Thoracic aorta (tissue), 2 donors: ENCODE measurements at regions not wholly inside any gene's neighbourhood (a gene's known extent, or its start where the extent isn't known, plus 50 kb on each side); places are given as distances from the start of the nearest gene placed in this dataset.

Experiments used
- ATAC-seq: fragments of 150-250 bp; one replicate; pipeline ENCODE4 v1.8.0; 2017; ENCODE audit warnings: low read depth; ENCODE audit not compliant: insufficient number of reproducible peaks, low FRiP score
- DNase-seq: peaks from one replicate; pipeline ENCODE4 v3.0.0-alpha.2; 2020; ENCODE audit warnings: low spot score
- H3K27ac ChIP-seq, 2 donors: fragments of 200-600 bp; sonication (generic); 1 replicate in 1 of 2; 2 replicates in 1 of 2; pipeline ENCODE4 v1.5.1; 2016; ENCODE audit warnings: mild to moderate bottlenecking in 2 of 2, moderate library complexity in 2 of 2
- H3K27me3 ChIP-seq: fragments of 200-600 bp; sonication (generic); replicated peaks from 2 replicates; pipeline ENCODE4 v1.6.0; 2016; ENCODE audit warnings: mild to moderate bottlenecking; ENCODE audit not compliant: insufficient read depth
- H3K36me3 ChIP-seq: fragments of 200-600 bp; sonication (generic); one replicate; pipeline ENCODE4 v1.5.1; 2016
- H3K4me1 ChIP-seq, 2 donors: fragments of 200-600 bp; sonication (generic); 1 replicate in 1 of 2; 2 replicates in 1 of 2; pipeline versions ENCODE4 v1.5.1 to v1.6.0; 2016; ENCODE audit warnings: low read depth in 2 of 2, mild to moderate bottlenecking in 1 of 2; ENCODE audit not compliant: control insufficient read depth in 1 of 2
- H3K4me3 ChIP-seq: fragments of 200-600 bp; sonication (generic); 2 replicates; pipeline ENCODE4 v1.5.1; 2016; ENCODE audit warnings: mild to moderate bottlenecking
- H3K9me3 ChIP-seq: fragments of 200-600 bp; sonication (generic); 2 replicates; pipeline ENCODE4 v1.5.1; 2016
- TF ChIP-seq, protein P1 (sequence below): fragments of 200-600 bp; sonication (generic); IDR thresholded peaks from one replicate; pipeline ENCODE4 v1.5.1; 2019; ENCODE audit warnings: antibody characterized with exemption

DNA sequence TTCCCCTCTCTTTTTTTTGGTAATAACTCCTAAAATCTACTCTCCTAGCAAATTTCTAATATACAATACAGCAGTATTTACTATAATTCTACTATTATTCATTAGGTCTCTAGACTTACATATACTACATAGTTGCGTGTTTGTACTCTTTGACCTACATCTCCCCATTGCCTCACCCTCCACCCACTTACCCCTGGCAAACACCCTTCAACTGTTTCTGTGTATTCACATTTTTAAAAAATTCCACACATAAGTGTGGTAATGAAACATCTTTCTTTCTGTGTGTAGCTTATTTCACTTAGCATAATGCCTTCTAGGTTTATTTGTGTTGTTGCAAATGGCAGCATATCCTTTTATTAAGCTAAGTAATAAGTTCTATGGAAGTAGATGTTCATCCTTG, 336.0 kb downstream of the CCDC85A start:
- Histone ChIP-seq H3K9me3 (no peaks in the 10 kb centered on the region), H3K27me3 (no peaks in the 10 kb centered on the region), H3K36me3 (no peaks in the 10 kb centered on the region), H3K4me3 (no peak overlapping the region), H3K4me1 (peaks cover 0 to 11% of the 10 kb centered on the region in 2 donors), H3K27ac (no peak overlapping the region)
- ATAC-seq (no peak), DNase-seq (no peak)
- TF ChIP-seq, protein P1, sequence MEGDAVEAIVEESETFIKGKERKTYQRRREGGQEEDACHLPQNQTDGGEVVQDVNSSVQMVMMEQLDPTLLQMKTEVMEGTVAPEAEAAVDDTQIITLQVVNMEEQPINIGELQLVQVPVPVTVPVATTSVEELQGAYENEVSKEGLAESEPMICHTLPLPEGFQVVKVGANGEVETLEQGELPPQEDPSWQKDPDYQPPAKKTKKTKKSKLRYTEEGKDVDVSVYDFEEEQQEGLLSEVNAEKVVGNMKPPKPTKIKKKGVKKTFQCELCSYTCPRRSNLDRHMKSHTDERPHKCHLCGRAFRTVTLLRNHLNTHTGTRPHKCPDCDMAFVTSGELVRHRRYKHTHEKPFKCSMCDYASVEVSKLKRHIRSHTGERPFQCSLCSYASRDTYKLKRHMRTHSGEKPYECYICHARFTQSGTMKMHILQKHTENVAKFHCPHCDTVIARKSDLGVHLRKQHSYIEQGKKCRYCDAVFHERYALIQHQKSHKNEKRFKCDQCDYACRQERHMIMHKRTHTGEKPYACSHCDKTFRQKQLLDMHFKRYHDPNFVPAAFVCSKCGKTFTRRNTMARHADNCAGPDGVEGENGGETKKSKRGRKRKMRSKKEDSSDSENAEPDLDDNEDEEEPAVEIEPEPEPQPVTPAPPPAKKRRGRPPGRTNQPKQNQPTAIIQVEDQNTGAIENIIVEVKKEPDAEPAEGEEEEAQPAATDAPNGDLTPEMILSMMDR = no peak

DNA sequence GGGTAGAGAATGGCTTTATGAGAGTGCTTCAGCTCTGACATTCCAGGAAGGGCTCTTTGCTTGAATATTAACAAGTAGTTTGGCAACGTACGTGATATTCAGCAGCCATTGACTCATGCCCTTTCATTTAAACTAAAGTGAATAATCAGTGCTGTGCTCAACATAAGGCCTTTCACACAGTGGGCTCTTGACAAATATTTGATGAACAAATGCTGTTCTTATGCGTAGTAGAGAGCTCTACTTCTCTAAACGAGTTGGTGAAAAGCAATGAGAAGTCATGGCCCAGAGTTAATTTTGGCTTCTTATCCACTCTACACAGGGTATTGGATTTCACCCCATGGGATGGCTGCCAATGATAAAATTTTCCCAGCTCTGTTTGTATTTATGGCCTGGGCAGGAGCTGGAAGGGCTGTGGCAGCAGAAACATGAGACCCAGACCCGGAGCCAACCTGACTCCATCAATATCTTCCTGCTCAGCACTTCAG, 338.9 kb downstream of the CCDC85A start:
- H3K9me3 ChIP-seq = no peaks in the 10 kb centered on the region
- H3K36me3 ChIP-seq = no peaks in the 10 kb centered on the region
- DNase-seq (no peak), ATAC-seq (no peak)
- TF ChIP-seq, protein P1 = no peak
- H3K4me3 ChIP-seq = no peak overlapping the region
- H3K4me1 ChIP-seq = peaks cover 0 to 11% of the 10 kb centered on the region in 2 donors
- H3K27me3 ChIP-seq = no peaks in the 10 kb centered on the region
- peak overlapping the region in 1 of 2 donors; percentile 49 for H3K27ac ChIP-seq

DNA sequence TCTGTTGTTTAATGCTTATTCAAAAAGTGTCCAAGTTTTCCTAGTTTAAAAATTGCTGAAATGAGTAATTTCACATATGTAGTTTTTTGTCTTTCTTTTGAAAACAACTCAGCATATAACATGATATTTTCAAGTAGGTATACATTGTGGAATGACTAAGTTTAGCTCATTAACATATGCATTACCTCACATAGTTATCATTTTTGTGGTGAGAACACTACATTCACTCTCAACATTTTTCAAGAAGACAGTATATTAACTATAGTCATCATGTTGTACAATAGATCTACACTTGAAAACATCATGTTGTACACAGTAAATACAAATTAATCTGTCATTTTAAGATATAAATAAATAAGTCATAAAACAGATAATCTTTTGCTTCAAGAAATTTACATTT, 340.0 kb downstream of the CCDC85A start:
- Histone ChIP-seq H3K4me3 (no peak overlapping the region), H3K36me3 (no peaks in the 10 kb centered on the region), H3K27ac (no peak overlapping the region), H3K27me3 (no peaks in the 10 kb centered on the region), H3K9me3 (no peaks in the 10 kb centered on the region), H3K4me1 (peaks cover 0 to 11% of the 10 kb centered on the region in 2 donors)
- DNase-seq = no peak
- ATAC-seq = no peak
- TF ChIP-seq, protein P1 = no peak

DNA sequence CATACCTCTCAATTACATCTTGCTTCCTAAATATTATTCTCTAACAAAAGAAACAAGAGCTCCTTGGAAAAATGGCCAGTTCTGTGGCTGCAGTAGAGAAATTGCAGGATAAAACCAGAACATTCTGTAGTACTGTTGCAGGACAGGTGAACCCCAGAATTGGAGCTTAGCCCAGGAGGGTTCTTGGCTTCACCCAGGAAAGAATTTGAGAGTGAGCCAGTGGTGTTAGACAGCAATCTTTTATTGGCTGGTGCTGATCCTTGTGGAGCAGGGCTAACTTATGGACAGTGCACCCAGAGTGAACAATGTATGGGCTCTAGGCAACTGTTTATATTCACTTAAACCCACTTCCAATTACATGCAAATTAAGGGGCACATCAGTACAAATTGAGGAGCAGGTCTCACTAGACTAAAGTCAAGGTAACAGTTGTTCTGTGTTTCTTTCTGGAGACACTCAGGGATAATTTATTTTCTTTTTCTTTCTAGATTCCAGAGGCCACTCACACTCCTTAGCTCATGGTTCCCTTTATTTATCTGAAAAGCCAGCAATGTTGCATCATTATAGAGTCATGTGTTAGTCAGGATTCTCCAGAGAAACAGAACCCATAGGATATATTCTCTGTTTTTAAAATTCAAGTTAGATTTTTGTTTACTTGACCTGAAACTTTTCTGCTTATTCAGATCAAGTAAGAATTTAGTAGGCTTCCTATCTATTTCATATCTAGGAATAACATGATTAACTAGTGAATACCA, 348.1 kb downstream of the CCDC85A start:
- no peak for ATAC-seq
- H3K9me3 ChIP-seq = no peaks in the 10 kb centered on the region
- no peak overlapping the region for H3K27ac ChIP-seq
- no peaks in the 10 kb centered on the region for H3K36me3 ChIP-seq
- H3K4me3 ChIP-seq = no peak overlapping the region
- no peaks in the 10 kb centered on the region for H3K27me3 ChIP-seq
- peaks cover 0 to 8% of the 10 kb centered on the region in 2 donors for H3K4me1 ChIP-seq
- no peak for DNase-seq
- TF ChIP-seq, protein P1 = no peak

DNA sequence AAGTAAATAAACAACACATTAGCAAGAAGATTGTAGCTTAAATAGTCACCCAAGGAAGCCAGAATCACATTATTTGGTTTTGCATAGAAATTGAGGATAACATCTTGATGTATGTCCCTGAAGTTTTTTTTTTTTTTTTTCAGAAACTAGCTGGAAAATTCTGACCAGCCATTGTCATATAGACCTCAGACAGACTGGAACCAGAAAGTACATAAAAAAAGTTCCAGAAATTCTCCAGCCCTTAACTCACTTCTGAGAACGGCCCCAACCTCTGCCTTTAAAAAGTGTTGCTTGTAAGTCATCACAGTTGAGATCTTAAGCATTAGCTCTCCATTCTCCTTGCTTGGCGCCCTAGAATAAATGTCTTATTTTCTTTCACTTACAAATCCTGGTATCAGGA, 350.5 kb downstream of the CCDC85A start:
- TF ChIP-seq, protein P1 = no peak
- no peaks in the 10 kb centered on the region for H3K27me3 ChIP-seq
- H3K27ac ChIP-seq = no peak overlapping the region
- ATAC-seq = no peak
- H3K9me3 ChIP-seq = no peaks in the 10 kb centered on the region
- H3K4me3 ChIP-seq = no peak overlapping the region
- H3K36me3 ChIP-seq = no peaks in the 10 kb centered on the region
- no peak for DNase-seq
- peaks cover 0 to 8% of the 10 kb centered on the region in 2 donors for H3K4me1 ChIP-seq
